ENCODE measurements at regions not wholly inside any gene's neighbourhood (a gene's known extent, or its start where the extent isn't known, plus 50 kb on each side); places are given as distances from the start of the nearest gene placed in this dataset.

DNA sequence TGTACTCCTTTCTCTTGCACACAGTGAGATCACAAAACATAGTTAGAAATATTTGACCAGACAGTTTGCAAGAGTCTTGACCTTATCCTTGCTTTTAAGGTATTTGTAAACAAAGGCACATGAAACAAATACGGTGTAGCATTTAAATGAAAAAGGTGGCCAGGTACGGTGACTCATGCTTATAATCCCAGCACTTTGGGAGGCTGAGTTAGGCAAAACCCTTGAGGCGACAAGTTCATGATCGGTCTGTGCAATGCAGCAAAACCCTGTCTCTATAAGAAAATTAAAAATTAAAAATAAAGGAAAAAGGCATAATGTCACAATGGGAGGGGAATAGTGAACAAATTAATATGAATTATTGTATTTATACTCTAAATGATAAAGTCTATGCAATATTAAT, 109.5 kb upstream of the PIK3C3 start:
- no peak overlapping the region for H3K27ac ChIP-seq
- DNase-seq (ENCODE audit: low read depth, low spot score), result no peak

DNA sequence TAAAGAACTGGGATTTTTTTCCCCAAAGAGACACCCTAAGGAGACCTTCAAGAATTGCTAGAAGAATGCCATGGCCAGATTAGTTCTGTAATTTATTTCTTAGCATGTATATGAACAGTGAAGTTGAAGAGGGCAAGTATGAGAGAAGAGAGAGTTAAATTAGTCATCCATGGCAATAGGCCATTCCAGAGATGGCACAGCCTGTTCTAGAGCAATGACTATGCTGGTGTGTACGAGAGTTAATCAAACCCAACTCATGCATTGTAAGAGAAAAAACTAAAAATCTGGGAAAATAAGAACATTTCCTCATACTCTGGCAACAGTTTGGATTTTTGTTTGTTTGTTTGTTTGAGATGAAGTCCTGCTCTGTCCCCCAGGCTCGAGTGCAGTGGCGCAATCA, 112.1 kb upstream of the PIK3C3 start:
- DNase-seq (ENCODE audit: low read depth, low spot score), result peak; percentile 10
- H3K27ac ChIP-seq, result no peak overlapping the region

DNA sequence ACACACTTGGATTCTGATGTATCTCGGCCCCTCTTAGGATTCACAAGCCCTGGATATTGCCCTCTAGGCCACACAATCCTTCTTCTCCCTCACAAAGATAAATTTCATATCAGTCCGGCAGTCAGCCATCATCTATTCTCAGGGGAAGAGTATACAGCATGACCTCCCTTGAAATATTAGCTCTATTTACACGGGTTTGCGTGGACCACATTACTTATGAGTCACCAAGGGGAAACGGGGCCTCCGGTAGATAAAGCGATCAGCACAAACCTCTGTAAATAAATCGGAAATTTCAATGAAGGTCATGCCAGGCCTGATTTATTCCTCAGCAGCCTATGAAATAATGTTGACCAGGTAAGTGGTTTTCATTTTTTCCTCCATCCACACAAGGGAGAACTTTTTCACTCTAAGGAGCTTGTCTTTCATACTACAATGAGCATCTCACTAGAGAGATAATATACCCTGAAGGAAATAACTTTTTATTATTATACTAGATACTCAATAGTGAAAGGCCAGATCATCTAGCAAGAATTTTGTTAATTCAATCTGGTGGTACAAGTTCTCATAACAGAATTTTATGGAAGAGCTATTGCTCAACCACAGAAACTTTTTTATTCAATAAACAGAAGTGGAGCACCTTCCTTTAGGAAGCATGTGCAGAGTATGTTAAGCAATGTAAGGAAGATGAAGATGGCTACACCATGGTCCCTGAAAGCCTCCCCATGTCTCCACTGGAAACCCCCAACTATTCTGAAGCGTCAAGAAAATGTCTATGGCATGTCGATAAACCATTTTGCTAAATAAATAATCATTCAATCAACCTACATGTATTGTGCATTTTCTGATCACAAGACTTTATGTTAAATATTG, 125.2 kb upstream of the PIK3C3 start:
- no peak overlapping the region for H3K27ac ChIP-seq
- DNase-seq (ENCODE audit: low read depth, low spot score), result no peak

DNA sequence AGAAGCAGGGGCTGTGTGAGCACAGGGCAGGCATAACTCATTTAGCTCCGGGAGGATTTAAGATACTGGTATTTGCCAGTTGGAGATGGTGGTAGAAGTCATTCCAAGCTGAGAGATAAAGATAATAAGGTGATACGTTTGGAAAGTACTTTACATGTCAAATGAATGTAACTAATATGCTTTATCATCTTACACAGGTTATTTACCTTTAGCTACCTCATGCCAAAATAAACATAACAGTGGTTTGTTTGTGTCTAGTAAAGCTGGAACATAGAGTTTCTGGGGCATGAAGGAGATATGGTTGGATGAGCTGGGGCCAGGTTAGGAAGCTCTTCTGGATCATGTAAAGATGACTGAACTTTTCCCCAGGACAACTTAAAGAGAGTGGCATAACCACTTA, 126.9 kb upstream of the PIK3C3 start:
- H3K27ac ChIP-seq, result no peak overlapping the region
- no peak for DNase-seq (ENCODE audit: low read depth, low spot score)

DNA sequence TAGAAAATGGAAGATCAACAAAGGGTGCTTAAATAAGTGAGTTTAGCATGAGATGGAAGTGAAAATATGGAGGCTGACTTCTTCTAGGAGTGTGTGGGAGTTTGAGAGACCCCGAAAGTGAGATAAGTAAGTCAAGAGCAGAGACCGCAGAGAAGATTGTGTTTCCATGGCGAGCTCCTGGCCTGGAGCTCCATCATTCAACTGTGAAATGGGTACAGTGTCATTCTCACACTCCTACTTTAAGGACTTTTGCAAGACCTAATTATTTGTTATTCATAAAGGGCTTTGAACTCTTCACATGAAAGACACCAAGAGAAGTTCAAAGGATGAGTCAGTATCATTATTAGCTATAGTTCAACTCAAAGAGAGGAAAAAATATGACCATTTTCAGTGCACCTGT, 134.2 kb upstream of the PIK3C3 start:
- no peak for DNase-seq (ENCODE audit: low read depth, low spot score)

DNA sequence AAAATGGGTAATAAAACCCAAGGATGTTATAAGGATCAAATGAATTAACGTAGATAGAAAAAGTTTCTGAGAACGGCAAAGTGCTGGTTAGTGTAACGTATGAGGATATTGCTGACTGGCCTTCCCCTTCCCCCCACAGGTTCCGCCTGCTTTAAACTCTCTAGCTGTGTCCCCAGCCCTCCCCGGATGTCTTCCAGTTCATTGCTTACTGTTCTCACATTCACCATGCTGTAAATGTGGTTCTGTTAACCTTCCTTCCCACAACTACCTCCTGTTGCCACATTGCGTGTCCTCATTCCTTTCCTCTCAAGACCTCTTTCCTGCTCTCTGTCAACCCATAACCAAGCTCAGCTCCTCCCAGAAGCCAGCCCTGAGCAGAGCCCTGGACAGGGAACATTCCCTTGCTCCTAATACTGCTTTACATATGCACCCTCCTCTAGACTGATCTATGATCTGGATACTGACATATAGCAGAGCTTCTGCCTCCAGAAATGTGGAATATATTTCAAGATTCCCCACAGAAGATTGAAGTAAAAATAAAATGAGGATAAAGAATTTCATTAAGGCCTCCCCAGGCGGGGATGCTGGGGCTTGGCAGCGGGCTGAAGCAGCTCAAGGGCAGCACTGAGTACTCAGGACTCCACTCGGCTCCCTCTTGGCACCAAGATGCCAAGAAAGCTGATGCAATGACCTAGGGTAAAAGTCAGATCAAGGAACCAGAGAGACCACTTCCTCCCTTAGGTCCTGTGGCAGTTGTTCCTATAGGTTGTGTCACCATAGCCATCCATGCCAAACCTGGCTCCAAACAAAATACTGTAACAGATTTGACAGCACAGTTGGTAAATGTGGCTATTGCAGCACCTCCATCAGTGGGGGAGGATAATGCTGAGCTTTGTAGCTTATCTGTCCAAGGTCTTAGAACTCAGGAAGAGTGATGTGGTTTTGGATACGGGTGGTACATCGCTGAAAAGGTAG, 136.4 kb upstream of the PIK3C3 start:
- H3K27ac ChIP-seq, result no peak overlapping the region

More for the DNA sequence above, 134.2 kb upstream of the PIK3C3 start:
- H3K27ac ChIP-seq, result no peak overlapping the region

DNA sequence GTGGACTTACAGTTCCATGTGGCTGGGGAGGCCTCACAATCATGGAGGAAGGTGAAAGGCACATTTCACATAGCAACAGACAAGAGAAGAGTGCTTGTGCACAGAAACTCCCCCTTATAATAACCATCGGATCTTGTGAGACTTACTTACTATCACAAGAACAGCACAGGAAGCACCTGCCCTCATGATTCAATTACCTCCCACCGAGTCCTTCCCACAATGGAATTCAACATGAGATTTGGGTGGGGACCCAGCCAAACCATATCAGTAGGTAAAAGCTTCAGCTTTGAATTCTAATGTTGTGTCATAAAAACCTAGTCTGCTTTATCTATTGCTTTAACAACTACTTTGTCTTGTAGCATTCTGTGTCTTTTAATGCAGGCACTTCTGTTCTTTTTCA, 140.4 kb upstream of the PIK3C3 start:
- H3K27ac ChIP-seq, result no peak overlapping the region
- no peak for DNase-seq (ENCODE audit: low read depth, low spot score)

More for the DNA sequence above, 136.4 kb upstream of the PIK3C3 start:
- DNase-seq (ENCODE audit: low read depth, low spot score), result no peak

DNA sequence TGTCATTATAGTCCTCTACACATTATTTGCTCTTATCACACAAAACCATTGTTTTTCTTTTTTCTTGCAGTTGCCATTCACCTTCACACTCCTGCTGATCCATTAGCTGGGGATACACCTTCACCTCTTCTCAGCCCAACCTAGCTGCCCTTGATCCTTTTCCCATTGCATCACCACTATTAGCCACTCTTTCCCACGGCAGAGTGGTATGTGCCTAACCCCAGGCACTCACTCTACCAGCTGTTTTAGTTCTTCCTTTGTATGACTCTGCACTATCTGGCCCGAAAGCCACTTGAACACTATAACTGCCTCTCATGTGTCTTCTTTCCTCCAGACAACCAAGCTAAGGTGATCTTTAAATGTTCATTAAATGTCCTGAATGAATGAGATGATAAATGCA, 145.4 kb upstream of the PIK3C3 start:
- peak; percentile 16 for DNase-seq (ENCODE audit: low read depth, low spot score)
- H3K27ac ChIP-seq, result no peak overlapping the region

DNA sequence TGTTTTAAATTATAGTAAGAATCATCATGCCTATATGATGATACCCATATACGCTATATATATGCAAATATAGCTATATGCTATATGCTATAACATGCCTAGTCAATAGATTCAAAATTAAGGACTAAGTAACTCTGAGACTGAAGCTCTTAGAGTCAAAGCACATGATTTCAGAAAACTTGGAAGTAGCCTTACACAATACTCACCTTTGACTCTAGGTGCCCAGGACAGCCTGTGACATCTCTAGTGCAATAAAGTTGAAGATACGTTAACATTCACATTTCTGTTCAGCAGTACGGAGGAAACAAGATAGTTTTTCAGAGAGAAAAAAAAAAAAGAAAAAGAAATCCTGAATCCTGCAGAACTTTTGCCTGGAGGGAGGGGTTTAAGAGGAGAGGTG, 149.7 kb upstream of the PIK3C3 start:
- no peak overlapping the region for H3K27ac ChIP-seq
- DNase-seq (ENCODE audit: low read depth, low spot score), result no peak

DNA sequence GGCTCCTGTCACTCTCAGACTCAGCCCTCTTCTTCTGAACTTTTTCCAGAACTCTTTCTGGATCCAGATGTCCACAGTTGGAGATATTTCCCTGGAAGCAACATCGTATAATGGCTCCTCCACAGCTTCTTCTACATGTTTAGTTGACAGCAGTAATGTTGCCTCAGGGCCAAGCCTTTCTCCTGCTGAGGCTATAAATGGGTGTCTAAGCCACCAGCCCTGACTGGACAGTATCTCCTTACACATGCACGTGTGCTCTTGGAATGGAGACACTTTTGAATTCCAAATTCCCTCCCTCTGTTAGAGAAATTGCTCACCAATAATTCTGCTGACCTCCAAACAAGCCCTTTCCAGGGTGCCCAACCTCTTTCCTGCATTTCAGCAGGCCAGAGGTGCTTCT, 156.2 kb upstream of the PIK3C3 start:
- no peak for DNase-seq (ENCODE audit: low read depth, low spot score)
- no peak overlapping the region for H3K27ac ChIP-seq

DNA sequence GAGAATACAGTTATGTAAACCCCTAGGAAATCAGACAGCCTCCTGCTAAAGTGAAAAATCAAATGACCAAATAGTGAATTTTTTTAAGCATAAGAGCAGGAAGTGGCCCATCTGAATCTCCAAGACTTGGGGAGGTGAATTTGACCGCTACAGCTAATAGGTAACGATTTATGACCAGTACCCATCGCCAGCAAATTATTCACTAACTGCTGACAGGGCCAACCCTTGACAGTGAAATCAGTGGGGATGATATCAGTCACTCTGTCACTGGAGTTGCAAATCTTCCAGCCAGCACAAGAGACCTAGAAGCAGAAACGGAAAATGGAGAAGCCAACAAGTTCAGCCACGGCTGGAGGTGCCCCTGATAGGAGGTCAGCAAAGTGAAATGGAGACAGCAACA, 164.3 kb upstream of the PIK3C3 start:
- H3K27ac ChIP-seq, result no peak overlapping the region
- DNase-seq (ENCODE audit: low read depth, low spot score), result no peak

DNA sequence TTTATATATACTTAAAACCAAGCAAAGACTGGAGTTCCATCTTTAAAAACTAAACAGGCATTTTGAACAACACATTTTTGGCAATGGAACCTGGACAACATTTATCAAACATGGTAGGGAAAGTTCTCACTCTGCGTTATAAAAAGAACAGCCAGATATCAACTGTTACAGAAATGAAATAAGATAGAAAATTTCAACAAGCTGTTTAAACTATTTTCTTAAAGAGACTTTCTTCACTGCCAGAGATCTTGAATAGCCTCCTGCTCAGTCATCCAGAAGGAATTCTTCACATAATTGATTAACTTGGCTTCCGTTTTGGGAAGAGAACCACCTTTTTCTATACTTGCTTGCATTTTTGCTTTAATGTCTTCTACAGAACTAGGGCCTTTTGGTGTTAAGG, 166.0 kb upstream of the PIK3C3 start:
- DNase-seq (ENCODE audit: low read depth, low spot score), result no peak

DNA sequence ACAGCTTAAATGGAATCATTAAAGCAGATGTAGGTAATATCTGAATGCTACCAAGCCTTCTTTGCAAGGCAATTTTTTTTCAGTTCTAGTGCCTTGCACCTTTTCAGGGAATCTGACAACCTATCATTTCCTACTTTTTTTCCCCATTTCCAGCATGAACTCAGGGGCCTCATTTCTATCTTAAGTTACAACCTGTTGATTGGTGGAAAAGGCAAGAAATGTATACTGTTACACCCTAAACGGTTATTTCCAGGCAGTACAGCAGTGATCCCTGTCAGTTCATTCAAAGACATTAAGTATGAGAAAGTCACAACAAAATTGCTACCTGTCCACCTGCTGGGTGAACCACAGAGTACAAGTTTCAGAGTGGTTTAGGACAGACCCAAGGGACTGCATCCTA, 171.2 kb upstream of the PIK3C3 start:
- H3K27ac ChIP-seq, result no peak overlapping the region
- DNase-seq (ENCODE audit: low read depth, low spot score), result no peak

More for the DNA sequence above, 166.0 kb upstream of the PIK3C3 start:
- H3K27ac ChIP-seq, result no peak overlapping the region

DNA sequence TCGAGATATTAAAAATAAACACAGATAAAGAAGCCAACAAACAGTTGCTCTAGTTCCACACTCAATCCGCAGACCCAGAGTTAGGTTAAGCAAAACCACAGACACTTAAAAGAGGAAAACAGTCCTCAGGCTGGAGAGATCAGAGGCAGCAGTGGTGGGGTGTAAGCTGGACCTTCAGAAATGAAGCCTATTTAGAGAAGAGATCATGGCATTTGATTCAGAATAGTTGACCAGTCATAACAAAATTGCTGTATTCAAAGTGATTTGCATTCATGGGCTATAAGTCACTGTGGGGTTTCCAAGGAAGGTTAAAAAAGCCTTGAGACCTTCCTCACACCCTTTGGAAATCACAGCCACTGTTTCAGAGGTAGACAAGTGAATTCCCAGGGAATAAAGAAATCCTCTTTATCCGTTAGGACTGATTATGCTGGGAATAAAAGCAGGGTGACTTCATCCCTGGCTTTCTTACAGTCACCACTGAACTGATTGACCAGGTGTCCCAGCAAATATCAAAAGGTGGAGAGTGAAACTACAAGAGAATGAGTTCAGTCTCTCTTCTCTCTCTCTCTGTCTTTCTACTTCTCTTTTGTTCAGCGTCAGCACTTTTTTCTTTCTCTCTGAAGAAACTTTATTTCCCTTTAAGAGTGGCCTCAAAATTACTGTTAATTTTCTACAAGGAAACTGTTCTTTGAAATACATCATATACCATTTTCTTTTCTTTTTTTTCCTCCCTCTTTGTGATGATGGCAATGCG, 171.8 kb upstream of the PIK3C3 start:
- DNase-seq (ENCODE audit: low read depth, low spot score), result no peak
- H3K27ac ChIP-seq, result no peak overlapping the region

DNA sequence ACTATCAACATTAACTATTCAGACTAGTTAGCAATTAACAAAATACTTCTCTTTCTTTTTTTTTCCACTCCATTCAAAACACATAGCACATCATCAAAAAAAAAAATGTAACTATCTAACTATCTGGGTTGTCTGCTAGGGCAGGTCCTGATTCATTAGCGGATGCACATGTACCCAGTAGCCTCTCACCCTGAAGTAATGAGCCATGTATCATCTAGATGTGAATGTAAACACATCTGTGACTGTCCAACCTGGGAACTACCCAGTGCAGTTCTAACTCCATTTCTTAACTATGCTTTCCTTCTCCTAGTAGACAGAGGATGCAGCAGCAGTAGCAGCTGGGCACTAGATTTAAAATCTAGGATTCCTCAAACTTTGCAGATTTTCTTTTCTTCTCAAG, 183.1 kb upstream of the PIK3C3 start:
- DNase-seq (ENCODE audit: low read depth, low spot score), result no peak
- no peak overlapping the region for H3K27ac ChIP-seq

DNA sequence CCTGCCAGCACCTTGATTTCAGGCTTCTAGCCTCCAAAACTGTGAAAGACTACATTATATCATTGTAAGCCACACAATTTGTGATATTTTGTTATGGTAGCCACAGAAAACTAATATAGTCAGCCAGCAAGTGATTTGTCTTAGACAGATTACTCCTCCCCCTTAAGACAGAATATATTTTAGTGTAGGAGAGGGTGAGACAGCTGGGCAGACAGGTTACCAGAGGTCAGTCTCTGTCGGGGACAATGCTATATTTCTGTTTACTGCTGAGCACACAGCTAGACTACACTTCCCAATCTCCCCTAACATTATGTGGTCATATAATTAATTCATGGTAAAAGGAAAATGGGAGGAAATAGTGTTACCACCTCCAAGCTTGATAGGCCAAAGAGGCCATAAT, 185.8 kb upstream of the PIK3C3 start:
- no peak for DNase-seq (ENCODE audit: low read depth, low spot score)
- H3K27ac ChIP-seq, result no peak overlapping the region

DNA sequence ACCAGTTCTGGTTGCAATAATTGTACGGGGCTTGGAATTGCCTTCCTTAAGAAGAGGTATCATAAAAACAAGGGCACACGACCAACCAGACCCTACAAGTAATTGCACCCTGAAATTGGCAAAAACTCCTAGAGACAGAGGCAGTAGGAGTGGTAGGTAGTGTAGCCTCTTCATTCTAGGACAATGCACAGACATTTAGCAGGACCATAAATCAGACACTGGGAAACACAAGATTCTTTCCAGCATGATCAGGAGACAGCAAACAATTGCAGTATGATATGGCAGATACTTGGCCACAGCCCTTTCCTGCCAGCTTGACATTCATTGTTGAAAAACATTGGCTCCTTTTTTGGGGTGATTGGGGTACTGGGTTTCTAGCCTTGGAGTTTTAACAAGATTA, 186.6 kb upstream of the PIK3C3 start:
- no peak overlapping the region for H3K27ac ChIP-seq
- DNase-seq (ENCODE audit: low read depth, low spot score), result no peak

DNA sequence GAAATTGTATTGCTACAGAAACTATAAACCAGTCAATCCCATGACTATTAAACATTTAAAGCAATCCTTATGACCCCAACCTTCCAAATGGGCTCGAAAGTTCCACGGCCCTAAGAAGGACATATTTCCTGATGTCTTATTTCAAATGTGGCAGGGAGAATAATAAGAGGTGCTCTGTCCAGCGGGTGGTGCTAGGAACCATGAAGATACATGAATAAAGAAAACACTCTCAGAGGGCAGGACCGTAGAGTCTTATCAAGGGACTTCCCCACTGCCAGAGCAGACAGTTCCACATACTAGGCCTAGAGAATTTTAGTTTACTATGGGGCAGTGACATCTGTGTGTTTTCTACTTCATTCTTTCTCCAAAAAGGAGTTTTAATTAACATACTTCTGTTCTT, 187.1 kb upstream of the PIK3C3 start:
- DNase-seq (ENCODE audit: low read depth, low spot score), result peak; percentile 22
- no peak overlapping the region for H3K27ac ChIP-seq

DNA sequence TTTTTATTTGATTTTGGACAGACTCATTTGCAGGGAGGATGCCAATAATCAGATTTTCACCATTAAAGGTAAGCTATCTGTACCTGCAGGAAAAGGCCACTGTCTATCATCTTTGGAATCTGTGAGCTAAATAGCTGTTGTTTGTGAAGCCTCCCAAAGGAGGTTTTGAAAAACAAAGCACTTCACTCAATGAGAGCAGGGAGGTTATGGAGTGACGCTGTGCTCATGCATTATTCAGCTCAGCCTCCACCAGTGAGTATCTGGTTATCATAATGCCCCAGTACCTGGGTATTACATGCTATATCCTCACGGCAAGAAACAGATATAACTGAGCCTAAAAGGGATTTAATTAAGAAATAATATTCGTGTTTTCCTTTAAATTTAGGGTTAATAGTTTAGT, 189.6 kb upstream of the PIK3C3 start:
- DNase-seq (ENCODE audit: low read depth, low spot score), result no peak
- no peak overlapping the region for H3K27ac ChIP-seq

DNA sequence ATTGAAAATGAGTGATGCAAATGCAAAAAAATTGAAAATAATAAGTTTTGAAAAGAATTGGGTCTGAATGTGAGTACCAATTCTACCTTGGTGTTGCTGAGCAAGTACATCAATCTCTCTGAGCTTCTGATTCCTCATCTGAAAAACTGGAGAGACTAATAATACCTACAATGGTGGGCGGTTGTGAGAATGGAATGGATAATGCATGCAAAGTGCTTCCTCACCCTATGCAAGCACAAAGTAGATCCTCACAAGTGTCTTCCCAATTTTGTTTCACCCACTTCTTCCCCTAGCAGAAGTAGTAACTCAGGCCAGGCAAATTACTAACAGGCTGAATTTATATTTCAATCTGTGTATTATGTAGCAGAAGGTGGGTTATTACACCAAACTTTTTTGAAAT, 191.7 kb upstream of the PIK3C3 start:
- no peak for DNase-seq (ENCODE audit: low read depth, low spot score)

More for the DNA sequence above, 191.7 kb upstream of the PIK3C3 start:
- no peak overlapping the region for H3K27ac ChIP-seq
